ENCODE measurements at regions not wholly inside any gene's neighbourhood (a gene's known extent, or its start where the extent isn't known, plus 50 kb on each side); places are given as distances from the start of the nearest gene placed in this dataset.
A peak's percentile ranks its signal among the peaks of the same experiment; 100 is the strongest.

GRCh38 chr4:4719436-4719835 lies 140.0 kb upstream of the MSX1 start:
- no peak for DNase-seq (ENCODE audit: low read depth, low spot score)
- in situ Hi-C loops (cut with HindIII; ENCODE audit: low pct_unique_long_range_greater_than_20kb, low sequenced_read_pairs) = no loop called here

DNA sequence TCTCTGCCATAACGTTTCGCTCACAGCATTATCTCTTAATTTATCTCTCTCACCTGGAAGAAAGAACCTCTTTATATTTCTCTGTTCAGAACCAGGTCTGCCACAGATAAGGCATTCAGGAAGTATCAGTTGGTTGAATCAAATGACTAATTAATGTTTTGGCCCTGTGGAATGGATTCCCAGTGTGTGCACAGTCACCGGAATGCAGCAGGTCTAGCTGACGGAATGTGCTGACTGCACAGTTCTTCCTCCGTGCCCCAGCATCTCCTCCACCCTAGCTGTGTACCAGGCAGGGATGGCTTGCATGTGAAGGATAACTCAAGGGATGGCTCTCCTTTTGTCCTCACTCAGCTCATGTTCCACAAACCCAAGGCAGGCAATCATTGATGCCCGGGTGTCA lies 141.8 kb upstream of the MSX1 start:
- in situ Hi-C loops (cut with HindIII; ENCODE audit: low pct_unique_long_range_greater_than_20kb, low sequenced_read_pairs) = no loop called here

GRCh38 chr4:4714331-4714730 lies 145.1 kb upstream of the MSX1 start:
- in situ Hi-C loops (cut with HindIII; ENCODE audit: low pct_unique_long_range_greater_than_20kb, low sequenced_read_pairs) = no loop called here

More for the DNA sequence above, 141.8 kb upstream of the MSX1 start:
- no peak for DNase-seq (ENCODE audit: low read depth, low spot score)

DNA sequence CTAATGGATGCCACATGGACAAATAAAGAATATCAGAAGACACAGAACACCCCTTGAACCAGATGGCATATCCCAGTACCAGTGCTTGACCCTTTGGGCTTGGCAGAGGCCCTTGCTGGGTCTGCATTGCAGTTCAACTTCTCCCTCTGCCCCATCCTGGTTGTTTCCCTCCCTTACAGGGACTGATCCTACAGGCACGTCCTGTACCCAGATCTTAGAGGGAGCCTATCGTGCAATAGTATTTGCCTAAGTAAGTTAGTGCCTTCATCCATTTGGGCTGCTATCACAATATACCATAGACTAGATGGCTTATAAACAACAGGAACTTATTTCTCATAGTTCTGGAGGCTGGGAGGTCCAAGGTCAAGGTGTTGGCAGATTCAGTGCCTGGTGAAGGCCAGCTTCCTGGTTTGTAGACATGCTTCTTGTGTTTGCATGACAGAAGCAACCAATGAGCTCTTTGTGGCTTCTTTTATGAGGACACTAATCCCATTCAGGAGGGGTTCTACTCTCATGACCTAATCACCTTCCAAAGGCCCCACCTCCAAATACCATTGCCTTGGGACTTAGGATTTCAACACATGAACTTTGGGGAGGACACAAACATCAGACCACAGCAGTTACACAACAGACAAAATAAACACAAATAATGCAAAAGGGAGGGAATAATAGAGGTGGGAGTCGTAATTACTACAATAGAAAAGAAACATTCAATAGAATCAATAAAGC lies 146.5 kb upstream of the MSX1 start:
- in situ Hi-C loops (cut with HindIII; ENCODE audit: low pct_unique_long_range_greater_than_20kb, low sequenced_read_pairs) = no loop called here
- no peak for DNase-seq (ENCODE audit: low read depth, low spot score)

More at GRCh38 chr4:4714331-4714730, 145.1 kb upstream of the MSX1 start:
- no peak for DNase-seq (ENCODE audit: low read depth, low spot score)

DNA sequence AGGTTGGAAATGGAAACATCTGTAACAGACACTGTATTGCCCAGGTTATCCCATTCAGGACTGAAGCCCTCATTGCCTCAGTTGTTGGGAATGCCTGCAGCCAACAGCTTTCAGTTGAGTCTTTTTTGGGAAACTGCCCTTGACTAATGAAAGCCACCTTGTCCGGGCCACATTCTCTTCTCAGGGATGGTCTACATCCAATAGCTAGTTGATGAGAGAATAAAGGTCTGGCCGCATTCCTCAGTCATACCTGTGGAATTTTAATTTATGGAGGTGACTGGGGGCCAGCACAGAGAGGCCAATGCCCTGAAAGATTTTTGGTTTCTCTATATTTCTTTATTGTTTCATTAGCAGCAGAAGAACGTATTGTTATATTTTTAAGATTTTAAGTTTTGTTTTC lies 147.6 kb upstream of the MSX1 start:
- DNase-seq (ENCODE audit: low read depth, low spot score) = no peak
- in situ Hi-C loops (cut with HindIII; ENCODE audit: low pct_unique_long_range_greater_than_20kb, low sequenced_read_pairs) = no loop called here

DNA sequence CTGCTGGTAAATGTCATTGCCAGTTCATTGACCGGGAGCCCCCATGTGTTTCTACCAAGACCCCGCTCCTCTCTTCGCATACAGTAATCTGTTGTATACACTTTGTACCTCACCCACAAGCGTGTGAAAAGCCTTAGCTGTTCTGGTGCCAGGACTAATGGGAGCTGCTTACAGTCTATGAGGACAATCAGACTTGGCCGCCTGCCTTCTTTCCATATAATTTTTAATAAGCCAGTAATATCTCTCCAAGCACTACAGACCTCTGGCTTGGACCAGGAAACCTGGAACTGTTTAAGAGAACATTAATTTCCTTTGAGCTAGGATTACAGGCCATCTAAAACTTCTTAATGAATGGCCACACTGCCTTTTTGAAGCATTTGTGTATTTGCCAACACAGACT lies 149.7 kb upstream of the MSX1 start:
- in situ Hi-C loops (cut with HindIII; ENCODE audit: low pct_unique_long_range_greater_than_20kb, low sequenced_read_pairs) = no loop called here
- no peak for DNase-seq (ENCODE audit: low read depth, low spot score)

DNA sequence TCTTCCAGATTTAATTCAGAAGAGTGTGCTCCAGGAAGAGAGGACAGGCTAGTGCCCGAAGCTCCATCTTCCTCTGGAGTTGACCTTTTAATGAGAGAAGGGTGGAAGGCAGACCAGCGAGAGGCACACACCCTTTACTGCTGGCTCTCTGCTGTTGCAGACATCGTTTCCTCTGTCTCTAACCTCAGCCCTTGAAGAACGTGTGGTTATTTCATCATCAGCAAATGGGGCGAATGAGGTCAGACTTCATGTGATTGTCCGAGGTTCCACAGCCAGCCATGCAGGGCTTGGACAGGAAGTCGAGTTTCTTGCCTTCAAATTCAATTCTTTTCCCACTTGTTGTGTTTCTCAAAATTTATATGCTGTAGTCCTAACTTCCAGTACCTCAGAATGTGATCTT lies 155.2 kb upstream of the MSX1 start:
- in situ Hi-C loops (cut with HindIII; ENCODE audit: low pct_unique_long_range_greater_than_20kb, low sequenced_read_pairs) = no loop called here
- no peak for DNase-seq (ENCODE audit: low read depth, low spot score)

DNA sequence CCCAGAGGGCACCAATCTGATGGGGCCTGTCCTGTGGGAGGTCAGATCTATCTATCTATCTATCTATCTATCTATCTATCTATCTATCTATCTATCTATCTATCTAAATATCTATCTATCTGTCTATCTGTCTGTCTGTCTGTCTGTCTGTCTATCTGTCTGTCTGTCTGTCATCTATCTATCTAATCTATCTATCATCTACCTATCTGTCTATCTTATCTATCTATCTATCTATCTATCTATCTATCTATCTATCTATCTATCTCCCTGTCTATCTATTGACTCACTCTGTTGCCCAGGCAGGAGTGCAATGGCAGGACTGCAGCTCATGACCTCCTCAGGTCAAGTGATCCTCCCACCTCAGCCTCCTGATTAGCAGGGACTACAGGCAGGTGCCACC lies 155.7 kb upstream of the STX18 start:
- in situ Hi-C loops (cut with HindIII; ENCODE audit: low pct_unique_long_range_greater_than_20kb, low sequenced_read_pairs) = no loop called here
- no peak for DNase-seq (ENCODE audit: low read depth, low spot score)

- in situ Hi-C loops (cut with HindIII; ENCODE audit: low pct_unique_long_range_greater_than_20kb, low sequenced_read_pairs) = no loop called here
- no peak for DNase-seq (ENCODE audit: low read depth, low spot score)
These were observed 154.7 kb upstream of the STX18 start for GRCh38 chr4:4696530-4696929.

DNA sequence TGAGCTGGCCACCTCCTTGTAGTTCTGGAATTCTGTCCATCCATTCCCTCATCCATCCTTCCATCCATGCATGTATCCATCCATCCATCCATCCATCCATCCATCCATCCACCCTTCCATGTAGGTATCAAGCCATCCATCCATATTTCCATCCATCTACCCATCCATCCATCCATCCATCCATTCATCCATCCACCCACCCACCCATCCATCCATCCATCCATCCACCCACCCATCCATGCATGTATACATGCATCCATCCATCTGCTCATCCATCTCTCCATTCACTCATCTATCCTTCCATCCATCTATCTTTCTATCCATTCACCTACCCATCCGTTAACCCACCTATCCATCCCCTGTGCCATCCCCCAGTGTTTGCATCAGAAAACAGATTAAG lies 153.6 kb upstream of the STX18 start:
- DNase-seq (ENCODE audit: low read depth, low spot score) = no peak
- in situ Hi-C loops (cut with HindIII; ENCODE audit: low pct_unique_long_range_greater_than_20kb, low sequenced_read_pairs) = no loop called here

DNA sequence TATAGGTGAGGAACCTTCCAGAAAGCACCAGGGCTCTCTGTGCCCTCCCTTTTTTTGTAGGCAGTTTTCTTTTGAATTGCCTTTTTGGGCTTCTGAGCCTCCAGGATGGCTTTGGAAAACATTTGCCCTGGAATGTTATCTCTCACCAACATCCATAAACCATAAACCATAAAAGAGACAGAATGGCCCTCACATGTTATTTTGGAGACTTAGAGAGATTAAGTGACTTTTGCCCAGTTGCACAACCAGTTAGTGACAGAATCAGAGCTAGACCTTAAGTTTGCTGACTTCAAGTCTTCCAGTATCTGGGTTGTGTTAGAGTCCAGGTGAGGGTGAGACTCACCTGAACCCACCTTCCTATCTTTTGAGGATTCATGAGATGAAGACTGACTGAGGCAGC lies 153.0 kb upstream of the STX18 start:
- in situ Hi-C loops (cut with HindIII; ENCODE audit: low pct_unique_long_range_greater_than_20kb, low sequenced_read_pairs) = no loop called here

GRCh38 chr4:4694296-4694772 lies 152.5 kb upstream of the STX18 start:
- in situ Hi-C loops (cut with HindIII; ENCODE audit: low pct_unique_long_range_greater_than_20kb, low sequenced_read_pairs) = no loop called here
- peak; percentile 47 for DNase-seq (ENCODE audit: low read depth, low spot score)

More for the DNA sequence above, 153.0 kb upstream of the STX18 start:
- no peak for DNase-seq (ENCODE audit: low read depth, low spot score)

DNA sequence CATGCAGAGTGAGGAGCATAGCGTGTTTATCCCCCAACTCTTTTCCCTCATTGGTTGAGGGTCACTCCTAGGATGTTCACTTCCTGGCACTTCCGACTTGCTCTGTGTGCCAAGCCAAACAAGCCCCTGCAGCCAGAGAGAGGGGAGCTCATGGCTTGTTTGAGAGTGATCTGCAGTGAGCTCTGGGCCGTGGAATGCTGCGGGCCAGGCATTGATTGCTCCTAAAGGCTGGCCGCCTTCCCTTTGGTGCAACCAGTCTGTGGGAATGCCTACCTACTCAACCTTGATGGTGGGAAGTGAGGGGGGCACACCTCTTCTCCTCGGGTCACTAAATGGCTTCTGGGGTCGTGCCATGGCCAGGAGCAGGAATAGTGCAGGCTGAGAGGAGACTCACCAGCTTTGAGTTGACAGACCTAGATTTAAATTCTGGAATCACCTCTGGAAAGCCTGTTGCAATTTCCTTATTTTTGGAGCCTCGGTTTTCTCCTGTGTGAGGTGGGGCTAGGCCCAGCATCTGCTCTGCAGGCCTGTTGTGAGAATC lies 152.0 kb upstream of the STX18 start:
- in situ Hi-C loops (cut with HindIII; ENCODE audit: low pct_unique_long_range_greater_than_20kb, low sequenced_read_pairs) = no loop called here
- no peak for DNase-seq (ENCODE audit: low read depth, low spot score)

GRCh38 chr4:4693258-4693657 lies 151.4 kb upstream of the STX18 start:
- in situ Hi-C loops (cut with HindIII; ENCODE audit: low pct_unique_long_range_greater_than_20kb, low sequenced_read_pairs) = no loop called here
- DNase-seq (ENCODE audit: low read depth, low spot score) = no peak

DNA sequence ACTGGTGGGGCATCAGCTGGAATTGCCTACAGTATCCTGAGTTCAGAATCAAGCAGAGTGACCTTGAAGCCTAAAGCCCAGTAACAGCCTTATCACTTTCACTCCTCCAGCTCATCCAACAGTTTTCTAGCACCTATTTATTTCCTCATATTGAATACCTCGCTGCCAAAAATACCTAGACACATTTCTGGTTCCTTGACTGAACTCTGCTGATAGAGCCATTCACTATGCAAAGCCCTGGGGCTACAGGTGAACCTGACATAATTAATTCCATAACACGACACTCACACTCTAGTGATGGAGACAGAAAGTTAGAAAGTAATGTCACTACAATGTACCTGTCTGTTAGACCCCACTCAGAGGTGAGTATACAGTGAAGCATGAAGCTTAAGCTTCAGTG lies 149.0 kb upstream of the STX18 start:
- DNase-seq (ENCODE audit: low read depth, low spot score) = no peak
- in situ Hi-C loops (cut with HindIII; ENCODE audit: low pct_unique_long_range_greater_than_20kb, low sequenced_read_pairs) = no loop called here

DNA sequence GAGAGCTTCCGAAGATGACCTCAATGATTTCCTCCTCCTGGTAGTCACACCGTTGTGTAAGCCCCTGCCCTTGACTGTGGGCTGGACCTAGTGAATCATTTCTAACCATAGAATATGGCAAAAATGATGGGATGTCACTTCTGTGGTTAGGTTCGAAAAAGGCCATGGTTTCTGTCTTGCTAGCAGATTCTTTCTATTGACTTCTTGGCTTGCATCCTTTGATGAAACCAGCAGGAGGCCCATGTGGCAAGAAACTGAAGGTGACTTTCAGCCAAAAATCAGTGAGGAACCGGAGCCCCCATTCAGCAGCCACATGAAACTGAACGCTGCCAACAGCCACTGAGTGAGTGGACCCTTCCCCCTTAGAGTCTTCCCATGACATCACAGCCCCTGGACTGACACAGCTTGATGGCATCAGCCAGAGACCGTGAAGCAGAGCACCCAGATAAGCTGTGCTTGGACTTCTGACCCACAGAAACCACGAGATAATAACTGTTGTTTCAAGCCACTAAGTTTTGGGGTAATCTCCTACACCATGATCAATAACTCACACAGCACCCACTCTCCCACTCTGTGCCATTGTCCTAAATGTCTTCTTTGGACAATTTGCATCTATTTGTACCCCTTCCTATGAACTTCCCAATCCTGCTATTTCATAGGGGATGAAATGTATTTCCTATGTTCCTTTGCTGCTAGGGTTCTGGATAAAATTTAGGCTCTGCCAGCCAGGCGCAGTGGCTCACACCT lies 148.0 kb upstream of the STX18 start:
- in situ Hi-C loops (cut with HindIII; ENCODE audit: low pct_unique_long_range_greater_than_20kb, low sequenced_read_pairs) = no loop called here
- DNase-seq (ENCODE audit: low read depth, low spot score) = no peak

DNA sequence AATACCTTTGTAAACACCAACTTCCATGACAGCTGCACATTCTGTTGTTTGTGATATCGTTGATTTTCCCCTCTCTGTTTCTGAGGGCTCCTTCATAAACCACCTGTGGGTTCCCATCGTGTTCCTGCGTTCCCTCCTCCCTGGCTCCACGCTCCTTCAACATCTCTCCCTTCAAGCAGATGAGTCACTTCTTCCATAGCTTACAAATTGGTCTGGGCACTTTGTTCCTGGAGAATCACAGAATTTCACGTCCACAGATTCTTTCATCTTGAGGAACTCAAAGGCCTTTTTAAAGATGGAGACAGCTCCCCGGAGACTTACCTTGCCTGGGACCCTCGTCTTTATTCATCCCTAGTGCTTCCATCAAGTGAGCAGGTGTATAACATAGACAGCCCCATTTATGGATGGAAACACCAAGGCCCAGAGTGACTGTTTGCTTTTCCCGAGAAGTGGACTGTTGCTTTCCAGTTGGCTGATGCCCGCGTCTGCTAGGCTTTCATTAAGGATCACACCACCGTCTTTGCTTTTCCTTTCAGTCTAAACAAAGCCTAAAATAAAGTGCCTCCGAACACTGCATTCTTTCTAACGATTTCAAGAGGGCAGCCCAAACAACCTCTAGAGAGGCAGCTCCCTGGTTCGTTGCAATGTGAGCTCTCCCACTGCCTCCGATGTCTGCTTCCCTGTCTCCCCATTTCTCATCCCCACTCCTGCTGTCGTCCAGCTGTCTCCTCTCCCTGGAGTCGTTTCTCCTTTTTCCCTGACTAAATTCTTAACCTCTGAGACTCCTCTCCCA lies 146.3 kb upstream of the STX18 start:
- in situ Hi-C loops (cut with HindIII; ENCODE audit: low pct_unique_long_range_greater_than_20kb, low sequenced_read_pairs) = no loop called here
- no peak for DNase-seq (ENCODE audit: low read depth, low spot score)

DNA sequence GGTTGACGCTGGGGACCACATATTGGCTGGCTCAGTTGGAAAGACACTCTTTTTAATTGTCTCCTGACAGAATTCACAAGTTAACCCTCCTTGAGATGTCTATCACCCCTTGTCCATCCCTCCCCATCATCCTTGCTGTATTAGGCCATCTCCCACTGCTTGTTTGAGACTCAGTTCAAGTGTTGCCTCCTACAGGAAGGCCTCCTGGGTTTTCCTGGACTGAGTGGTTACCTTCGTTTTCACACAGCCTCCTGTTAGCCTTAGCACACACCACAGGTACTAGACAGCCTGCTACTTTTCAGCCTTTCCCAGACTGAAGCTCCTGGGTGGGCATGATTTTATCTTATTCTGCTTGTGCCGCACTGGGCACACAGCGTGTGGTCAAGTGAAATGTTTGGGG lies 145.3 kb upstream of the STX18 start:
- DNase-seq (ENCODE audit: low read depth, low spot score) = no peak

More for the DNA sequence above, 145.3 kb upstream of the STX18 start:
- in situ Hi-C loops (cut with HindIII; ENCODE audit: low pct_unique_long_range_greater_than_20kb, low sequenced_read_pairs) = no loop called here
